K562 (cell line): ENCODE measurements at regions not wholly inside any gene's neighbourhood (a gene's known extent, or its start where the extent isn't known, plus 50 kb on each side); places are given as distances from the start of the nearest gene placed in this dataset.
A peak's percentile ranks its signal among the peaks of the same experiment; 100 is the strongest.

Source experiments
- ATAC-seq: fragments of 200-7000 bp; cut with Tn5 transposase; 3 replicates; pipeline ENCODE4 v1.9.1; 2020; ENCODE audit warnings: moderate library complexity
- BruUV-seq: library from RNA; stranded (reverse); fragments of 400-500 nt; replicated peaks from 2 replicates; lab custom pipeline; 2021; lab: Mats Ljungman, UMichigan
- CTCF ChIA-PET: fragments of 300-600 bp; formaldehyde crosslinking; extraction: SDS; loops from one replicate; lab custom pipeline; 2021; ENCODE audit warnings: low intra/inter-chr PET ratio; lab: Yijun Ruan, JAX
- POLR2A ChIA-PET: fragments of 300-600, 350-650 bp; sonication (Branson Sonifier 250); formaldehyde crosslinking; extraction: SDS; loops from one replicate; lab custom pipeline; 2021; ENCODE audit warnings: antibody characterized with exemption, inconsistent platforms; lab: Yijun Ruan, JAX
- DNase-seq, 4 experiments: peaks; one replicate each; pipeline versions ENCODE4 v3.0.0 to v3.0.0-alpha.2; 2011 to 2018; ENCODE audit warnings: low spot score in 3 of 4, mixed read lengths in 3 of 4; ENCODE audit errors: extremely low read depth in 1 of 4
- FAIRE-seq: peaks from 2 replicates; lab custom pipeline; 2011; peaks lifted over from hg19 to GRCh38; lab: Jason Lieb, UNC
- H2AFZ ChIP-seq: 2 replicates; pipeline ENCODE4 v1.6.0; 2011; ENCODE audit warnings: low read depth, low read length, control low read depth, inconsistent platforms
- H3K27ac ChIP-seq: fragments of 200-600 bp; 3 replicates; pipeline ENCODE4 v1.8.0; 2011; ENCODE audit warnings: low read depth, mild to moderate bottlenecking, control low read depth, inconsistent platforms, low read length, moderate library complexity, mixed read lengths; ENCODE audit errors: extremely low read depth
- H3K27me3 ChIP-seq, 2 experiments: fragments of 300-600 bp in 1 of 2; 2 replicates in 1 of 2; 3 replicates in 1 of 2; pipeline versions ENCODE4 v1.6.0 to v1.8.0; 2011; ENCODE audit warnings: inconsistent platforms in 2 of 2, low read length in 2 of 2, mild to moderate bottlenecking in 1 of 2, mixed read lengths in 1 of 2, moderate library complexity in 1 of 2; ENCODE audit not compliant: control insufficient read depth in 2 of 2, insufficient read depth in 2 of 2
- H3K36me3 ChIP-seq: fragments of 300-600 bp; 3 replicates; pipeline ENCODE4 v1.8.0; 2011; ENCODE audit warnings: mild to moderate bottlenecking, low read length, inconsistent platforms; ENCODE audit not compliant: control insufficient read depth, insufficient read depth
- H3K4me1 ChIP-seq, 2 experiments: fragments of 200-600 bp in 1 of 2; replicated peaks in 1 of 2; 2 replicates in 1 of 2; 3 replicates in 1 of 2; pipeline versions ENCODE4 v1.5.1 to v1.8.0; 2011; ENCODE audit warnings: inconsistent platforms in 2 of 2, low read length in 2 of 2, mild to moderate bottlenecking in 1 of 2, mixed read lengths in 1 of 2, moderate library complexity in 1 of 2; ENCODE audit not compliant: control insufficient read depth in 2 of 2, insufficient read depth in 2 of 2
- H3K4me2 ChIP-seq: 2 replicates; pipeline ENCODE4 v1.6.1; 2011; ENCODE audit warnings: low read length, control low read depth, inconsistent platforms, mixed read lengths; ENCODE audit not compliant: insufficient read depth
- H3K4me3 ChIP-seq: fragments of 200-600 bp; sonication (generic), shearing (Covaris generic); 2 replicates; pipeline ENCODE4 v1.5.1; 2016; ENCODE audit warnings: control low read depth, inconsistent platforms
- H3K79me2 ChIP-seq: fragments of 200-600 bp; 3 replicates; pipeline ENCODE4 v1.8.0; 2011; ENCODE audit warnings: low read length, inconsistent platforms; ENCODE audit not compliant: control insufficient read depth, insufficient read depth
- H3K9ac ChIP-seq, 2 experiments: 2 replicates each; pipeline versions ENCODE4 v1.6.0 to v1.6.1; 2011; ENCODE audit warnings: low read depth in 2 of 2, low read length in 2 of 2, control low read depth in 1 of 2, inconsistent platforms in 1 of 2, mild to moderate bottlenecking in 1 of 2, mixed read lengths in 1 of 2; ENCODE audit not compliant: insufficient read depth in 1 of 2
- H3K9me1 ChIP-seq: one replicate; pipeline ENCODE4 v1.6.0; 2011; ENCODE audit warnings: inconsistent platforms, mild to moderate bottlenecking, low read length, moderate library complexity; ENCODE audit not compliant: control insufficient read depth, insufficient read depth
- H3K9me3 ChIP-seq: replicated peaks from 2 replicates; pipeline ENCODE4 v1.5.1; 2011; ENCODE audit warnings: low read depth, low read length, inconsistent platforms; ENCODE audit not compliant: control insufficient read depth, insufficient read depth
- H4K20me1 ChIP-seq: replicated peaks from 2 replicates; pipeline ENCODE4 v1.6.1; 2011; ENCODE audit warnings: low read length, inconsistent platforms, mixed read lengths; ENCODE audit not compliant: control insufficient read depth, insufficient read depth
- BMI1 ChIP-seq: fragments of 150-350 bp; IDR thresholded peaks from 2 replicates; pipeline ENCODE4 v1.6.1; 2014; ENCODE audit warnings: low read length
- CBFA2T2 ChIP-seq: fragments of 450-650 bp; conservative IDR thresholded peaks from 2 replicates; pipeline ENCODE4 v1.6.1; 2017; ENCODE audit warnings: mild to moderate bottlenecking
- DEAF1 ChIP-seq: fragments of 450-650 bp; formaldehyde crosslinking; IDR thresholded peaks from 2 replicates; pipeline ENCODE4 v1.4.0; 2020; ENCODE audit warnings: mild to moderate bottlenecking, moderate library complexity
- FOS ChIP-seq: IDR thresholded peaks from 3 replicates; pipeline ENCODE4 v1.6.1; 2011; ENCODE audit not compliant: insufficient read length; ENCODE audit errors: extremely low read depth
- RAD51 ChIP-seq: fragments of 450-650 bp; IDR thresholded peaks from 2 replicates; pipeline ENCODE4 v1.7.1; 2016; ENCODE audit warnings: low read depth, mild to moderate bottlenecking, borderline replicate concordance
- SMARCA5 ChIP-seq: fragments of 450-650 bp; IDR thresholded peaks from 2 replicates; pipeline ENCODE4 v1.6.1; 2016
- TOE1 ChIP-seq, 2 experiments: fragments of 450-650 bp in 1 of 2; sonication (generic) in 1 of 2; formaldehyde crosslinking in 1 of 2; IDR thresholded peaks; 2 replicates each; pipeline versions ENCODE4 v1.7.1 to v1.8.0; 2016 to 2022; ENCODE audit warnings: borderline replicate concordance in 2 of 2, mild to moderate bottlenecking in 2 of 2, antibody characterized with exemption in 1 of 2, inconsistent platforms in 1 of 2, low read depth in 1 of 2, missing genetic modification reagents in 1 of 2, moderate library complexity in 1 of 2
- USF2 ChIP-seq: sonication (generic); formaldehyde crosslinking; IDR thresholded peaks from 2 replicates; pipeline ENCODE4 v1.5.0; 2020; ENCODE audit warnings: missing genetic modification reagents
- WGBS: fragments of 100-300 bp; shearing (Covaris generic); methylation state at CpG from one replicate; pipeline ENCODE4 v1.1.6; 2016; ENCODE audit warnings: low coverage, mixed read lengths; ENCODE audit not compliant: insufficient coverage; ENCODE audit errors: missing lambda C conversion rate; 5-methylcytosine and 5-hydroxymethylcytosine counted together
- in situ Hi-C: fragments of 300-500 bp; cut with MboI; formaldehyde crosslinking; loops from 4 replicates; pipeline ENCODE4 v1.15.0; 2018; ENCODE audit warnings: inconsistent platforms, mixed read lengths
- intact Hi-C: fragments of 100-400 bp; cut with micrococcal nuclease; formaldehyde crosslinking; loops from 2 replicates; pipeline ENCODE4 v1.14.2; 2022
- TF ChIP-seq, protein P1 (sequence below), 3 experiments: IDR thresholded peaks in 2 of 3; conservative IDR thresholded peaks in 1 of 3; 2 replicates each; pipeline ENCODE4 v1.5.1; 2011 to 2012; ENCODE audit warnings: low read length in 3 of 3, mild to moderate bottlenecking in 3 of 3, control low read depth in 2 of 3, improper control_type of control experiment in 1 of 3, inconsistent platforms in 1 of 3, low read depth in 1 of 3, mixed read lengths in 1 of 3, moderate library complexity in 1 of 3; ENCODE audit not compliant: insufficient read depth in 2 of 3
- TF ChIP-seq, protein P2 (sequence below): sonication (generic); formaldehyde crosslinking; IDR thresholded peaks from 2 replicates; pipeline ENCODE4 v1.9.0; 2022; ENCODE audit warnings: mild to moderate bottlenecking, missing genetic modification reagents
- TF ChIP-seq, protein P3 (sequence below): fragments of 450-650 bp; formaldehyde crosslinking; IDR thresholded peaks from 2 replicates; pipeline ENCODE4 v1.4.0; 2020; ENCODE audit warnings: mild to moderate bottlenecking, mixed read lengths

GRCh38 chr1:30657131-30658013, 66.0 kb downstream of the MATN1 start:
- intact Hi-C loops, result no loop called here
- no peaks in the 10 kb centered on the region for H3K9me3 ChIP-seq
- peaks cover 16 to 56% of the 10 kb centered on the region in 2 experiments for H3K27me3 ChIP-seq
- H4K20me1 ChIP-seq, result peaks cover 4% of the 10 kb centered on the region; the same call in 1 of the 2 replicates
- H3K4me3 ChIP-seq, result no peak overlapping the region
- no peak overlapping the region for H3K4me2 ChIP-seq
- H3K9me1 ChIP-seq, result peaks cover 7% of the 10 kb centered on the region
- H3K4me1 ChIP-seq, result peaks cover 0 to 10% of the 10 kb centered on the region in 2 experiments; a peak in 1 of 5 replicates
- FAIRE-seq (no peak), DNase-seq (no peak), ATAC-seq (peak; percentile 19; the same call in 1 of the 3 replicates)
- no peaks in the 10 kb centered on the region for H3K36me3 ChIP-seq
- peak overlapping the region in 1 of 2 experiments; percentile 31; a peak in 1 of 4 replicates for H3K9ac ChIP-seq
- H3K27ac ChIP-seq, result no peak overlapping the region
- in situ Hi-C loops, result loop anchor here (5.0 kb wide), 1 partner anchor 1105 kb away; no protein-coding TSS in a partner anchor
- BruUV-seq, result no TSS peak
- WGBS, result 4% methylated on average over 19 of the region's 22 CpGs
- ChIA-PET POLR2A (no interaction called here), CTCF (no interaction called here)
- H3K79me2 ChIP-seq, result no peaks in the 10 kb centered on the region
- no peak overlapping the region for H2AFZ ChIP-seq
- TF ChIP-seq CBFA2T2 (peak; percentile 46), BMI1 (no peak), RAD51 (peak; percentile 74; the same call in 1 of the 2 replicates), DEAF1 (no peak), FOS (no peak), SMARCA5 (no peak), TOE1 (IDR thresholded peaks at IDR 0.05; ENCODE audit: borderline replicate concordance) (0 out of 2 replicates have a peak, but pooled peaks have one; percentile 34), TOE1 (CRISPR knock-in tag; IDR thresholded peaks at IDR 0.05; ENCODE audit: borderline replicate concordance, low read depth) (no peak), USF2 (peak; percentile 61)
- TF ChIP-seq, protein P1, sequence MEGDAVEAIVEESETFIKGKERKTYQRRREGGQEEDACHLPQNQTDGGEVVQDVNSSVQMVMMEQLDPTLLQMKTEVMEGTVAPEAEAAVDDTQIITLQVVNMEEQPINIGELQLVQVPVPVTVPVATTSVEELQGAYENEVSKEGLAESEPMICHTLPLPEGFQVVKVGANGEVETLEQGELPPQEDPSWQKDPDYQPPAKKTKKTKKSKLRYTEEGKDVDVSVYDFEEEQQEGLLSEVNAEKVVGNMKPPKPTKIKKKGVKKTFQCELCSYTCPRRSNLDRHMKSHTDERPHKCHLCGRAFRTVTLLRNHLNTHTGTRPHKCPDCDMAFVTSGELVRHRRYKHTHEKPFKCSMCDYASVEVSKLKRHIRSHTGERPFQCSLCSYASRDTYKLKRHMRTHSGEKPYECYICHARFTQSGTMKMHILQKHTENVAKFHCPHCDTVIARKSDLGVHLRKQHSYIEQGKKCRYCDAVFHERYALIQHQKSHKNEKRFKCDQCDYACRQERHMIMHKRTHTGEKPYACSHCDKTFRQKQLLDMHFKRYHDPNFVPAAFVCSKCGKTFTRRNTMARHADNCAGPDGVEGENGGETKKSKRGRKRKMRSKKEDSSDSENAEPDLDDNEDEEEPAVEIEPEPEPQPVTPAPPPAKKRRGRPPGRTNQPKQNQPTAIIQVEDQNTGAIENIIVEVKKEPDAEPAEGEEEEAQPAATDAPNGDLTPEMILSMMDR (IDR thresholded peaks at IDR 0.05 in 2 of 3, conservative IDR thresholded peaks at IDR 0.05 in 1 of 3; ENCODE audit: insufficient read depth in 2 of 3, low read depth in 1 of 3, low read length in 3 of 3), result no peak
- TF ChIP-seq, protein P2, sequence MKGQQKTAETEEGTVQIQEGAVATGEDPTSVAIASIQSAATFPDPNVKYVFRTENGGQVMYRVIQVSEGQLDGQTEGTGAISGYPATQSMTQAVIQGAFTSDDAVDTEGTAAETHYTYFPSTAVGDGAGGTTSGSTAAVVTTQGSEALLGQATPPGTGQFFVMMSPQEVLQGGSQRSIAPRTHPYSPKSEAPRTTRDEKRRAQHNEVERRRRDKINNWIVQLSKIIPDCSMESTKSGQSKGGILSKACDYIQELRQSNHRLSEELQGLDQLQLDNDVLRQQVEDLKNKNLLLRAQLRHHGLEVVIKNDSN (CRISPR knock-in tag), result peak; percentile 67
- TF ChIP-seq, protein P3, sequence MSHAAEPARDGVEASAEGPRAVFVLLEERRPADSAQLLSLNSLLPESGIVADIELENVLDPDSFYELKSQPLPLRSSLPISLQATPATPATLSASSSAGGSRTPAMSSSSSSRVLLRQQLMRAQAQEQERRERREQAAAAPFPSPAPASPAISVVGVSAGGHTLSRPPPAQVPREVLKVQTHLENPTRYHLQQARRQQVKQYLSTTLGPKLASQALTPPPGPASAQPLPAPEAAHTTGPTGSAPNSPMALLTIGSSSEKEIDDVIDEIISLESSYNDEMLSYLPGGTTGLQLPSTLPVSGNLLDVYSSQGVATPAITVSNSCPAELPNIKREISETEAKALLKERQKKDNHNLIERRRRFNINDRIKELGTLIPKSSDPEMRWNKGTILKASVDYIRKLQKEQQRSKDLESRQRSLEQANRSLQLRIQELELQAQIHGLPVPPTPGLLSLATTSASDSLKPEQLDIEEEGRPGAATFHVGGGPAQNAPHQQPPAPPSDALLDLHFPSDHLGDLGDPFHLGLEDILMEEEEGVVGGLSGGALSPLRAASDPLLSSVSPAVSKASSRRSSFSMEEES (CRISPR knock-in tag), result peak; percentile 88
